IMR-90 (cell line): ENCODE measurements at regions not wholly inside any gene's neighbourhood (a gene's known extent, or its start where the extent isn't known, plus 50 kb on each side); places are given as distances from the start of the nearest gene placed in this dataset.

Experiments used
- ATAC-seq: fragments of 200-7000 bp; cut with Tn5 transposase; 2 replicates; pipeline ENCODE4 v1.9.1; 2020; ENCODE audit warnings: low read depth, mild to moderate bottlenecking, moderate library complexity
- BruUV-seq: library from RNA; stranded (reverse); fragments of 400-500 nt; replicated peaks from 2 replicates; lab custom pipeline; 2021; lab: Mats Ljungman, UMichigan
- CTCF ChIA-PET: fragments of 300-600 bp; formaldehyde crosslinking; extraction: SDS; loops from one replicate; lab custom pipeline; 2021; ENCODE audit warnings: antibody characterized with exemption; lab: Yijun Ruan, JAX
- POLR2A ChIA-PET: fragments of 300-600 bp; sonication (Branson Sonifier 250); formaldehyde crosslinking; loops from one replicate; lab custom pipeline; 2022; ENCODE audit warnings: antibody characterized with exemption; ENCODE audit not compliant: unreplicated experiment; lab: Charles Lee
- DNase-seq: peaks from one replicate; pipeline ENCODE4 v3.0.0; 2013
- H2AFZ ChIP-seq: replicated peaks from 2 replicates; pipeline ENCODE3; 2013; ENCODE audit warnings: low read length, mild to moderate bottlenecking; ENCODE audit not compliant: poor library complexity
- H2AK5ac ChIP-seq: 2 replicates; pipeline ENCODE4 v1.6.1; 2013; ENCODE audit warnings: low read depth, low read length, inconsistent platforms
- H2AK9ac ChIP-seq: replicated peaks from 2 replicates; pipeline ENCODE3; 2013; ENCODE audit warnings: mild to moderate bottlenecking, low read depth, low read length, moderate library complexity; ENCODE audit not compliant: poor library complexity
- H2BK120ac ChIP-seq: 2 replicates; pipeline ENCODE4 v1.6.1; 2013; ENCODE audit warnings: low read depth, low read length, inconsistent platforms
- H2BK15ac ChIP-seq: 3 replicates; pipeline ENCODE4 v1.6.1; 2013; ENCODE audit warnings: low read depth, low read length, inconsistent platforms
- H2BK20ac ChIP-seq: 2 replicates; pipeline ENCODE4 v1.6.1; 2013; ENCODE audit warnings: low read depth, mild to moderate bottlenecking, inconsistent platforms, low read length, moderate library complexity
- H2BK5ac ChIP-seq: 2 replicates; pipeline ENCODE4 v1.6.1; 2013; ENCODE audit warnings: mild to moderate bottlenecking, low read depth, low read length, inconsistent platforms; ENCODE audit not compliant: poor library complexity, severe bottlenecking
- H3K14ac ChIP-seq: replicated peaks from 2 replicates; pipeline ENCODE4 v1.6.1; 2013; ENCODE audit warnings: low read depth, low read length, inconsistent platforms
- H3K18ac ChIP-seq: 2 replicates; pipeline ENCODE4 v1.6.1; 2013; ENCODE audit warnings: low read depth, low read length, control low read depth
- H3K23ac ChIP-seq: 2 replicates; pipeline ENCODE4 v1.6.1; 2013; ENCODE audit warnings: low read depth, low read length, inconsistent platforms
- H3K27ac ChIP-seq: 2 replicates; pipeline ENCODE4 v1.5.1; 2013; ENCODE audit warnings: mild to moderate bottlenecking, control low read depth, low read length; ENCODE audit not compliant: insufficient read depth
- H3K27me3 ChIP-seq: 2 replicates; pipeline ENCODE4 v1.6.1; 2013; ENCODE audit warnings: low read length; ENCODE audit not compliant: control insufficient read depth, insufficient read depth
- H3K36me3 ChIP-seq: 2 replicates; pipeline ENCODE4 v1.6.1; 2013; ENCODE audit warnings: low read length, mixed read lengths; ENCODE audit not compliant: control insufficient read depth, insufficient read depth
- H3K4ac ChIP-seq: 2 replicates; pipeline ENCODE4 v1.6.1; 2013; ENCODE audit warnings: low read depth, low read length, inconsistent platforms
- H3K4me1 ChIP-seq: 2 replicates; pipeline ENCODE4 v1.6.1; 2013; ENCODE audit warnings: low read length, mixed read lengths; ENCODE audit not compliant: control insufficient read depth, insufficient read depth
- H3K4me2 ChIP-seq: 2 replicates; pipeline ENCODE4 v1.6.1; 2013; ENCODE audit warnings: low read depth, mild to moderate bottlenecking, control low read depth, low read length, moderate library complexity
- H3K4me3 ChIP-seq: 2 replicates; pipeline ENCODE4 v1.5.1; 2013; ENCODE audit warnings: low read depth, mild to moderate bottlenecking, control low read depth, low read length, moderate library complexity; ENCODE audit not compliant: insufficient read depth
- H3K56ac ChIP-seq: 2 replicates; pipeline ENCODE4 v1.6.1; 2013; ENCODE audit warnings: low read length, inconsistent platforms; ENCODE audit not compliant: insufficient read depth; ENCODE audit errors: extremely low read depth
- H3K79me1 ChIP-seq, 2 experiments: 2 replicates each; pipeline ENCODE4 v1.6.1; 2013; ENCODE audit warnings: low read length in 2 of 2, inconsistent platforms in 1 of 2, low read depth in 1 of 2
- H3K9ac ChIP-seq: 2 replicates; pipeline ENCODE4 v1.6.1; 2013; ENCODE audit warnings: low read depth, low read length, control low read depth
- H3K9me1 ChIP-seq: 2 replicates; pipeline ENCODE4 v1.6.1; 2013; ENCODE audit warnings: low read length, inconsistent platforms; ENCODE audit not compliant: insufficient read depth
- H3K9me3 ChIP-seq: 2 replicates; pipeline ENCODE4 v1.6.1; 2013; ENCODE audit warnings: low read length; ENCODE audit not compliant: control insufficient read depth, insufficient read depth
- H4K20me1 ChIP-seq: 2 replicates; pipeline ENCODE4 v1.6.1; 2013; ENCODE audit warnings: low read length, inconsistent platforms; ENCODE audit not compliant: insufficient read depth
- H4K5ac ChIP-seq: 2 replicates; pipeline ENCODE4 v1.6.1; 2013; ENCODE audit warnings: mild to moderate bottlenecking, low read depth, low read length, control low read depth
- H4K8ac ChIP-seq, 2 experiments: 2 replicates each; pipeline ENCODE4 v1.6.1; 2013; ENCODE audit warnings: low read depth in 2 of 2, low read length in 2 of 2, control low read depth in 1 of 2, inconsistent platforms in 1 of 2
- H4K91ac ChIP-seq: 2 replicates; pipeline ENCODE4 v1.6.1; 2013; ENCODE audit warnings: low read depth, low read length, inconsistent platforms; ENCODE audit not compliant: insufficient read depth
- BHLHE40 ChIP-seq: fragments of 150-350 bp; IDR thresholded peaks from 2 replicates; pipeline ENCODE4 v1.6.1; 2016; ENCODE audit warnings: mild to moderate bottlenecking, low read depth, low read length
- CHD1 ChIP-seq: IDR thresholded peaks from 2 replicates; pipeline ENCODE4 v1.6.1; 2012; ENCODE audit warnings: low read depth, low read length, improper control_type of control experiment
- CTCF ChIP-seq: conservative IDR thresholded peaks from 2 replicates; pipeline ENCODE4 v1.5.1; 2012; ENCODE audit warnings: mild to moderate bottlenecking, low read depth, low read length, improper control_type of control experiment
- FOS ChIP-seq: fragments of 150-350 bp; IDR thresholded peaks from 2 replicates; pipeline ENCODE4 v1.6.1; 2016; ENCODE audit warnings: low read depth, low read length
- MAFK ChIP-seq: IDR thresholded peaks from 2 replicates; pipeline ENCODE4 v1.6.1; 2012; ENCODE audit warnings: low read depth, low read length, improper control_type of control experiment
- POLR2A ChIP-seq: IDR thresholded peaks from 2 replicates; pipeline ENCODE4 v1.6.1; 2012; ENCODE audit warnings: mild to moderate bottlenecking, low read depth, low read length
- RCOR1 ChIP-seq: IDR thresholded peaks from 2 replicates; pipeline ENCODE4 v1.6.1; 2012; ENCODE audit warnings: mild to moderate bottlenecking, low read length, improper control_type of control experiment; ENCODE audit not compliant: insufficient replicate concordance
- WGBS, 2 experiments: methylation state at CpG; one replicate each; pipeline versions ENCODE4 v1.1.5 to v1.1.7; 2013; ENCODE audit warnings: missing lambda C conversion rate in 2 of 2; ENCODE audit not compliant: insufficient read length in 1 of 2; ENCODE audit errors: extremely low coverage in 2 of 2; 5-methylcytosine and 5-hydroxymethylcytosine counted together
- dilution Hi-C: fragments of 300-500 bp; cut with HindIII; formaldehyde crosslinking; loops from one replicate; pipeline ENCODE4 v1.14.3; 2018; ENCODE audit warnings: low sequenced_read_pairs; ENCODE audit not compliant: unreplicated experiment
- in situ Hi-C: fragments of 300-500 bp; cut with MboI; formaldehyde crosslinking; loops from 3 replicates; pipeline ENCODE4 v1.14.3; 2019; ENCODE audit warnings: low sequenced_read_pairs, inconsistent platforms, mixed read lengths
- intact Hi-C: fragments of 100-400 bp; cut with micrococcal nuclease; formaldehyde crosslinking; loops from 2 replicates; pipeline ENCODE4 v1.10.0; 2022

- TF ChIP-seq CTCF (no peak), FOS (no peak), MAFK (no peak), RCOR1 (no peak), BHLHE40 (no peak), CHD1 (no peak), POLR2A (no peak)
- no peak for ATAC-seq
Measured at GRCh38 chr7:85928500-85928899, 715.2 kb upstream of the GRM3 start.

More at GRCh38 chr7:85928500-85928899, 715.2 kb upstream of the GRM3 start:
- Histone ChIP-seq H4K20me1 (no peaks in the 10 kb centered on the region), H3K9ac (no peak overlapping the region), H3K56ac (no peak overlapping the region), H3K14ac (no peak overlapping the region), H4K91ac (no peak overlapping the region), H3K4me1 (no peaks in the 10 kb centered on the region), H3K18ac (no peak overlapping the region), H2AK5ac (no peak overlapping the region), H4K8ac (no peak overlapping the region), H3K9me1 (no peaks in the 10 kb centered on the region), H2BK120ac (no peak overlapping the region), H3K27me3 (no peaks in the 10 kb centered on the region), H4K5ac (no peak overlapping the region), H2AK9ac (no peak overlapping the region), H2BK5ac (no peak overlapping the region), H3K36me3 (no peaks in the 10 kb centered on the region), H3K9me3 (peaks cover 6% of the 10 kb centered on the region; the same call in 1 of the 2 replicates), H3K27ac (no peak overlapping the region), H3K4me2 (no peak overlapping the region), H3K4ac (no peak overlapping the region), H3K79me1 (no peaks in the 10 kb centered on the region), H2BK20ac (no peak overlapping the region), H2AFZ (no peak overlapping the region), H3K23ac (no peak overlapping the region), H3K4me3 (no peak overlapping the region), H2BK15ac (no peak overlapping the region)
- no peak for DNase-seq
- BruUV-seq, result no TSS peak
- ChIA-PET CTCF (no interaction called here), POLR2A (no interaction called here)
- 20% methylated on average over 1 of the region's 2 CpGs; no CpG with 5 or more reads in 1 of the 2 experiments for WGBS, 2 experiments
- dilution Hi-C loops, result no loop called here
- in situ Hi-C loops, result no loop called here
- intact Hi-C loops, result loop anchor here (10.0 kb wide), 1 partner anchor 666 kb away; no protein-coding TSS in a partner anchor
